Medulla oblongata (tissue), 1 donor: ENCODE measurements at regions not wholly inside any gene's neighbourhood (a gene's known extent, or its start where the extent isn't known, plus 50 kb on each side); places are given as distances from the start of the nearest gene placed in this dataset.

ENCODE experiments used
- DNase-seq: peaks from one replicate; pipeline ENCODE4 v3.0.0-alpha.2; 2015; ENCODE audit errors: extremely low spot score

- peak; percentile 59 for DNase-seq
Measured at GRCh38 chr12:124369827-124370378, 75.0 kb downstream of the RFLNA start.

GRCh38 chr12:124369055-124369826, 74.3 kb downstream of the RFLNA start:
- peak; percentile 92 for DNase-seq

- DNase-seq = peak; percentile 72
Measured at GRCh38 chr12:124368421-124369032, 73.6 kb downstream of the RFLNA start.

GRCh38 chr12:124365726-124366430, 71.0 kb downstream of the RFLNA start:
- peak; percentile 90 for DNase-seq
